H1 (cell line): ENCODE measurements at regions not wholly inside any gene's neighbourhood (a gene's known extent, or its start where the extent isn't known, plus 50 kb on each side); places are given as distances from the start of the nearest gene placed in this dataset.

Experiments used
- CTCF ChIA-PET: fragments of 300-600 bp; sonication (Branson Sonifier 250); formaldehyde crosslinking; loops from one replicate; lab custom pipeline; 2021; ENCODE audit not compliant: partially characterized antibody; lab: Charles Lee
- POLR2A ChIA-PET: fragments of 300-600 bp; sonication (Branson Sonifier 250); formaldehyde crosslinking; loops from one replicate; lab custom pipeline; 2021; ENCODE audit warnings: inconsistent platforms; ENCODE audit not compliant: partially characterized antibody; lab: Charles Lee
- DNase-seq, 2 experiments: peaks; one replicate each; pipeline versions ENCODE4 v3.0.0 to v3.0.0-alpha.2; 2010 to 2022; ENCODE audit warnings: low spot score in 2 of 2, low read depth in 1 of 2, mixed read lengths in 1 of 2
- FAIRE-seq: peaks from 2 replicates; lab custom pipeline; 2011; peaks lifted over from hg19 to GRCh38; lab: Jason Lieb, UNC
- H2AFZ ChIP-seq: 2 replicates; pipeline ENCODE4 v1.8.1; 2012; ENCODE audit warnings: low read length, inconsistent platforms
- H2AK5ac ChIP-seq: 2 replicates; pipeline ENCODE4 v1.6.1; 2013; ENCODE audit warnings: low read depth, low read length
- H2BK120ac ChIP-seq: replicated peaks from 2 replicates; pipeline ENCODE3; 2013; ENCODE audit warnings: low read depth, low read length, inconsistent platforms
- H2BK12ac ChIP-seq: 2 replicates; pipeline ENCODE4 v1.6.1; 2013; ENCODE audit warnings: low read depth, low read length
- H2BK15ac ChIP-seq: 2 replicates; pipeline ENCODE4 v1.6.1; 2013; ENCODE audit warnings: low read length
- H2BK20ac ChIP-seq: 2 replicates; pipeline ENCODE4 v1.6.1; 2013; ENCODE audit warnings: low read length
- H2BK5ac ChIP-seq: 2 replicates; pipeline ENCODE4 v1.6.1; 2013; ENCODE audit warnings: low read depth, low read length
- H3K14ac ChIP-seq: 2 replicates; pipeline ENCODE4 v1.6.1; 2013; ENCODE audit warnings: inconsistent platforms; ENCODE audit not compliant: insufficient read length
- H3K18ac ChIP-seq: 2 replicates; pipeline ENCODE4 v1.6.1; 2013; ENCODE audit warnings: low read length; ENCODE audit errors: extremely low read depth
- H3K23ac ChIP-seq: 2 replicates; pipeline ENCODE4 v1.6.1; 2013; ENCODE audit warnings: inconsistent platforms; ENCODE audit not compliant: insufficient read length
- H3K23me2 ChIP-seq: 2 replicates; pipeline ENCODE4 v1.6.1; 2013; ENCODE audit warnings: low read depth, low read length
- H3K27ac ChIP-seq: 2 replicates; pipeline ENCODE4 v1.6.1; 2011; ENCODE audit warnings: low read depth, low read length, inconsistent platforms
- H3K27me3 ChIP-seq, 4 experiments: replicated peaks in 1 of 4; 1 replicate in 1 of 4; 2 replicates in 3 of 4; pipeline versions ENCODE4 v1.6.1 to v1.8.1; 2011 to 2013; ENCODE audit warnings: low read length in 3 of 4, mild to moderate bottlenecking in 3 of 4, inconsistent platforms in 2 of 4, mixed read lengths in 2 of 4, moderate library complexity in 1 of 4; ENCODE audit not compliant: control insufficient read depth in 3 of 4, insufficient read depth in 3 of 4; ENCODE audit errors: extremely low read depth in 1 of 4
- H3K36me3 ChIP-seq, 4 experiments: 2 replicates each; pipeline versions ENCODE4 v1.6.1 to v1.8.1; 2011 to 2013; ENCODE audit warnings: mild to moderate bottlenecking in 4 of 4, low read length in 3 of 4, moderate library complexity in 2 of 4, control low read depth in 1 of 4, inconsistent platforms in 1 of 4; ENCODE audit not compliant: insufficient read depth in 4 of 4, control insufficient read depth in 2 of 4
- H3K4ac ChIP-seq: replicated peaks from 2 replicates; pipeline ENCODE3; 2013; ENCODE audit warnings: low read length, low read depth, mixed read lengths, inconsistent platforms; ENCODE audit not compliant: insufficient read length
- H3K4me1 ChIP-seq, 4 experiments: replicated peaks in 1 of 4; 1 replicate in 1 of 4; 2 replicates in 3 of 4; pipeline versions ENCODE4 v1.6.1 to v1.8.1; 2011 to 2013; ENCODE audit warnings: low read length in 3 of 4, inconsistent platforms in 2 of 4, mixed read lengths in 1 of 4; ENCODE audit not compliant: insufficient read depth in 4 of 4, control insufficient read depth in 3 of 4
- H3K4me2 ChIP-seq, 2 experiments: 2 replicates each; pipeline versions ENCODE4 v1.6.1 to v1.8.1; 2011 to 2013; ENCODE audit warnings: low read depth in 2 of 2, low read length in 2 of 2, control low read depth in 1 of 2, inconsistent platforms in 1 of 2, mild to moderate bottlenecking in 1 of 2; ENCODE audit not compliant: insufficient read depth in 1 of 2
- H3K4me3 ChIP-seq, 4 experiments: fragments of 200-600, 300-600 bp in 1 of 4; sonication (generic), shearing (Covaris generic), sonication (Bioruptor Twin) in 1 of 4; 2 replicates each; pipeline versions ENCODE4 v1.5.1 to v1.8.1; 2011 to 2016; ENCODE audit warnings: low read length in 4 of 4, low read depth in 3 of 4, control low read depth in 2 of 4, inconsistent platforms in 2 of 4, mild to moderate bottlenecking in 2 of 4, mixed read lengths in 1 of 4, moderate library complexity in 1 of 4; ENCODE audit not compliant: insufficient read depth in 2 of 4; ENCODE audit errors: extremely low read depth in 1 of 4
- H3K56ac ChIP-seq: replicated peaks from 2 replicates; pipeline ENCODE3; 2013; ENCODE audit warnings: low read depth, mild to moderate bottlenecking, mixed read lengths, low read length, inconsistent platforms; ENCODE audit not compliant: insufficient read length
- H3K79me1 ChIP-seq: 2 replicates; pipeline ENCODE4 v1.6.1; 2013; ENCODE audit warnings: low read depth, low read length, control low read depth
- H3K79me2 ChIP-seq, 2 experiments: 2 replicates each; pipeline versions ENCODE4 v1.6.1 to v1.8.1; 2012 to 2013; ENCODE audit warnings: low read length in 2 of 2, mild to moderate bottlenecking in 2 of 2, inconsistent platforms in 1 of 2; ENCODE audit not compliant: insufficient read depth in 2 of 2, control insufficient read depth in 1 of 2
- H3K9ac ChIP-seq, 4 experiments: replicated peaks in 1 of 4; 1 replicate in 1 of 4; 2 replicates in 3 of 4; pipeline versions ENCODE4 v1.6.1 to v1.8.1; 2011 to 2013; ENCODE audit warnings: low read depth in 3 of 4, low read length in 3 of 4, control low read depth in 2 of 4, mild to moderate bottlenecking in 2 of 4, moderate library complexity in 2 of 4, inconsistent platforms in 1 of 4; ENCODE audit errors: extremely low read depth in 1 of 4
- H3K9me3 ChIP-seq, 2 experiments: 2 replicates each; pipeline versions ENCODE4 v1.6.1 to v1.8.1; 2012 to 2013; ENCODE audit warnings: mild to moderate bottlenecking in 2 of 2, moderate library complexity in 2 of 2, control low read depth in 1 of 2, inconsistent platforms in 1 of 2, low read depth in 1 of 2, low read length in 1 of 2, mixed read lengths in 1 of 2; ENCODE audit not compliant: insufficient read depth in 2 of 2
- H4K20me1 ChIP-seq, 2 experiments: replicated peaks in 1 of 2; 2 replicates each; pipeline versions ENCODE3 to v1.8.1; 2011 to 2013; ENCODE audit warnings: inconsistent platforms in 2 of 2, low read length in 2 of 2, mild to moderate bottlenecking in 1 of 2; ENCODE audit not compliant: insufficient read depth in 2 of 2, control insufficient read depth in 1 of 2
- H4K5ac ChIP-seq: 2 replicates; pipeline ENCODE4 v1.6.1; 2013; ENCODE audit warnings: low read length, low read depth, mixed read lengths, inconsistent platforms; ENCODE audit not compliant: insufficient read length
- H4K8ac ChIP-seq: 2 replicates; pipeline ENCODE4 v1.8.0; 2013; ENCODE audit warnings: mild to moderate bottlenecking, moderate library complexity, low read length, inconsistent platforms; ENCODE audit not compliant: insufficient read depth; ENCODE audit errors: extremely low read depth
- H4K91ac ChIP-seq: replicated peaks from 2 replicates; pipeline ENCODE3; 2013; ENCODE audit warnings: low read length, mixed read lengths, inconsistent platforms; ENCODE audit not compliant: insufficient read length
- FOSL1 ChIP-seq: IDR thresholded peaks from 2 replicates; pipeline ENCODE4 v1.6.1; 2011; ENCODE audit warnings: mild to moderate bottlenecking, low read depth, low read length, moderate library complexity; ENCODE audit not compliant: insufficient read depth
- RAD21 ChIP-seq, 2 experiments: IDR thresholded peaks in 1 of 2; conservative IDR thresholded peaks in 1 of 2; 2 replicates each; pipeline ENCODE4 v1.6.1; 2011; ENCODE audit warnings: low read depth in 2 of 2, low read length in 2 of 2, improper control_type of control experiment in 1 of 2, inconsistent platforms in 1 of 2, mild to moderate bottlenecking in 1 of 2, moderate library complexity in 1 of 2
- WGBS, 2 experiments: shearing (Covaris generic) in 1 of 2; methylation state at CpG; one replicate each; pipeline versions ENCODE4 v1.1.6 to v1.1.7; 2013 to 2015; ENCODE audit warnings: low lambda C conversion rate in 2 of 2, mixed read lengths in 2 of 2, inconsistent platforms in 1 of 2, low coverage in 1 of 2, missing lambda C conversion rate in 1 of 2; ENCODE audit not compliant: insufficient replicate concordance in 2 of 2, insufficient coverage in 1 of 2, insufficient read length in 1 of 2; ENCODE audit errors: extremely low coverage in 1 of 2, missing lambda C conversion rate in 1 of 2; 5-methylcytosine and 5-hydroxymethylcytosine counted together

GRCh38 chr15:96542130-96542770 lies 211.8 kb downstream of the NR2F2 start:
- Histone ChIP-seq H3K56ac (no peak overlapping the region), H4K8ac (no peak overlapping the region), H3K9me3 (no peaks in the 10 kb centered on the region), H2BK12ac (no peak overlapping the region), H3K4ac (no peak overlapping the region), H3K18ac (no peak overlapping the region), H3K23ac (no peak overlapping the region), H3K9ac (no peak overlapping the region), H2AK5ac (no peak overlapping the region), H2BK15ac (no peak overlapping the region), H2BK20ac (no peak overlapping the region), H4K91ac (no peak overlapping the region), H3K4me3 (no peak overlapping the region), H3K14ac (no peak overlapping the region), H3K23me2 (no peaks in the 10 kb centered on the region), H3K27ac (no peak overlapping the region), H3K79me2 (no peaks in the 10 kb centered on the region), H2AFZ (no peak overlapping the region), H2BK120ac (no peak overlapping the region), H4K5ac (no peak overlapping the region), H3K79me1 (no peaks in the 10 kb centered on the region), H2BK5ac (no peak overlapping the region), H4K20me1 (no peaks in the 10 kb centered on the region), H3K4me2 (no peak overlapping the region), H3K27me3 (no peaks in the 10 kb centered on the region), H3K4me1 (peaks cover 0 to 3% (median 1%) of the 10 kb centered on the region in 4 experiments; a peak in 2 of 7 replicates), H3K36me3 (no peaks in the 10 kb centered on the region)
- DNase-seq, result no peak
- WGBS, 2 experiments, result 94% methylated on average over 4 of the region's 4 CpGs; no CpG with 5 or more reads in 1 of the 2 experiments
- no peak for FAIRE-seq
- ChIA-PET CTCF (interaction anchor here (0.7 to 2.1 kb wide), 11 partner anchors 9 to 350 kb away, joined by 3 to 7 read pairs (median 3); no protein-coding TSS in a partner anchor), POLR2A (no interaction called here)
- TF ChIP-seq FOSL1 (no peak), RAD21 (IDR thresholded peaks at IDR 0.05 in 1 of 2, conservative IDR thresholded peaks at IDR 0.05 in 1 of 2; ENCODE audit: low read depth in 2 of 2, low read length in 2 of 2) (peak in 1 of 2 experiments; percentile 12; a peak in 1 of 4 replicates)
